Thoracic aorta (tissue), 2 donors: ENCODE measurements at regions not wholly inside any gene's neighbourhood (a gene's known extent, or its start where the extent isn't known, plus 50 kb on each side); places are given as distances from the start of the nearest gene placed in this dataset.

Source experiments
- ATAC-seq: fragments of 150-250 bp; one replicate; pipeline ENCODE4 v1.8.0; 2017; ENCODE audit warnings: low read depth; ENCODE audit not compliant: insufficient number of reproducible peaks, low FRiP score
- DNase-seq: peaks from one replicate; pipeline ENCODE4 v3.0.0-alpha.2; 2020; ENCODE audit warnings: low spot score
- H3K27ac ChIP-seq, 2 donors: fragments of 200-600 bp; sonication (generic); 1 replicate in 1 of 2; 2 replicates in 1 of 2; pipeline ENCODE4 v1.5.1; 2016; ENCODE audit warnings: mild to moderate bottlenecking in 2 of 2, moderate library complexity in 2 of 2
- H3K27me3 ChIP-seq: fragments of 200-600 bp; sonication (generic); replicated peaks from 2 replicates; pipeline ENCODE4 v1.6.0; 2016; ENCODE audit warnings: mild to moderate bottlenecking; ENCODE audit not compliant: insufficient read depth
- H3K36me3 ChIP-seq: fragments of 200-600 bp; sonication (generic); one replicate; pipeline ENCODE4 v1.5.1; 2016
- H3K4me1 ChIP-seq, 2 donors: fragments of 200-600 bp; sonication (generic); 1 replicate in 1 of 2; 2 replicates in 1 of 2; pipeline versions ENCODE4 v1.5.1 to v1.6.0; 2016; ENCODE audit warnings: low read depth in 2 of 2, mild to moderate bottlenecking in 1 of 2; ENCODE audit not compliant: control insufficient read depth in 1 of 2
- H3K4me3 ChIP-seq: fragments of 200-600 bp; sonication (generic); 2 replicates; pipeline ENCODE4 v1.5.1; 2016; ENCODE audit warnings: mild to moderate bottlenecking
- H3K9me3 ChIP-seq: fragments of 200-600 bp; sonication (generic); 2 replicates; pipeline ENCODE4 v1.5.1; 2016
- CTCF ChIP-seq: fragments of 200-600 bp; sonication (generic); IDR thresholded peaks from one replicate; pipeline ENCODE4 v1.5.1; 2019; ENCODE audit warnings: antibody characterized with exemption

- Histone ChIP-seq H3K4me3 (no peak overlapping the region), H3K4me1 (no peaks in the 10 kb centered on the region), H3K27ac (no peak overlapping the region), H3K27me3 (no peaks in the 10 kb centered on the region), H3K36me3 (no peaks in the 10 kb centered on the region), H3K9me3 (no peaks in the 10 kb centered on the region)
- ATAC-seq (no peak), DNase-seq (no peak)
- no peak for TF ChIP-seq CTCF
Measured at GRCh38 chr1:95685081-95685480, 451.1 kb downstream of the RWDD3 start.

- H3K4me1 ChIP-seq: no peaks in the 10 kb centered on the region
Measured at GRCh38 chr1:95686217-95686616, 452.2 kb downstream of the RWDD3 start.

GRCh38 chr1:95699149-95699953, 465.3 kb downstream of the RWDD3 start:
- peaks cover 19% of the 10 kb centered on the region for H3K9me3 ChIP-seq
- no peak for DNase-seq
- TF ChIP-seq CTCF: no peak
- no peak for ATAC-seq
- H3K4me1 ChIP-seq: no peaks in the 10 kb centered on the region
- H3K27ac ChIP-seq: no peak overlapping the region
- H3K27me3 ChIP-seq: no peaks in the 10 kb centered on the region
- H3K36me3 ChIP-seq: no peaks in the 10 kb centered on the region
- no peak overlapping the region for H3K4me3 ChIP-seq

More at GRCh38 chr1:95686217-95686616, 452.2 kb downstream of the RWDD3 start:
- Histone ChIP-seq H3K27ac (no peak overlapping the region), H3K27me3 (no peaks in the 10 kb centered on the region), H3K9me3 (no peaks in the 10 kb centered on the region), H3K4me3 (no peak overlapping the region), H3K36me3 (no peaks in the 10 kb centered on the region)
- DNase-seq: no peak
- TF ChIP-seq CTCF: no peak
- no peak for ATAC-seq

- Histone ChIP-seq H3K4me1 (no peaks in the 10 kb centered on the region), H3K27me3 (no peaks in the 10 kb centered on the region), H3K27ac (no peak overlapping the region), H3K4me3 (no peak overlapping the region), H3K9me3 (peaks cover 21% of the 10 kb centered on the region), H3K36me3 (no peaks in the 10 kb centered on the region)
- ATAC-seq: no peak
- DNase-seq: no peak
- no peak for TF ChIP-seq CTCF
Measured at GRCh38 chr1:95701450-95702173, 467.6 kb downstream of the RWDD3 start.

- Histone ChIP-seq H3K9me3 (peaks cover 23% of the 10 kb centered on the region), H3K27me3 (no peaks in the 10 kb centered on the region), H3K27ac (no peak overlapping the region), H3K4me1 (no peaks in the 10 kb centered on the region), H3K36me3 (no peaks in the 10 kb centered on the region), H3K4me3 (no peak overlapping the region)
- TF ChIP-seq CTCF: no peak
- no peak for ATAC-seq
- no peak for DNase-seq
Measured at GRCh38 chr1:95703046-95703445, 469.0 kb downstream of the RWDD3 start.
